ENCODE measurements at regions not wholly inside any gene's neighbourhood (a gene's known extent, or its start where the extent isn't known, plus 50 kb on each side); places are given as distances from the start of the nearest gene placed in this dataset.

GRCh38 chr15:53395871-53396270, 363.6 kb downstream of the WDR72 start:
- H3K9ac ChIP-seq (ENCODE audit: low read length) = no peak overlapping the region
- H3K79me2 ChIP-seq (ENCODE audit: insufficient read depth, low read length) = no peaks in the 10 kb centered on the region
- DNase-seq (ENCODE audit: low read depth, low spot score) = no peak
- no TSS peak for BruUV-seq (replicated peaks)
- ChIA-PET POLR2A (no interaction called here), CTCF (no interaction called here), RAD21 (ENCODE audit: low non-redundant PET in 1 of 2, low total read pairs in 2 of 2, uncharacterized antibody in 2 of 2, unreplicated experiment in 2 of 2) (no interaction called here)
- H3K9me2 ChIP-seq (ENCODE audit: insufficient read depth) = no peaks in the 10 kb centered on the region
- peaks cover 15% of the 10 kb centered on the region; the same call in 1 of the 2 replicates for H3K27me3 ChIP-seq (ENCODE audit: insufficient read depth, low read length)
- H3K9me3 ChIP-seq (ENCODE audit: control insufficient read depth in 1 of 2, insufficient read depth in 1 of 2, low read depth in 1 of 2, low read length in 2 of 2) = peaks cover 0 to 5% of the 10 kb centered on the region in 2 experiments; a peak in 1 of 4 replicates
- no peaks in the 10 kb centered on the region for H3K36me3 ChIP-seq (ENCODE audit: control insufficient read depth in 1 of 2, insufficient read depth in 2 of 2, low read length in 2 of 2)
- no peak overlapping the region for H2AFZ ChIP-seq (ENCODE audit: low read depth, low read length, poor library complexity, severe bottlenecking)
- no peaks in the 10 kb centered on the region for H3K4me1 ChIP-seq (ENCODE audit: control insufficient read depth in 1 of 2, insufficient read depth in 2 of 2, low read length in 2 of 2)
- intact Hi-C loops (cut with micrococcal nuclease) = no loop called here
- H3K4me3 ChIP-seq (replicated peaks in 1 of 2; ENCODE audit: low read depth in 1 of 2, low read length in 2 of 2) = no peak overlapping the region
- ATAC-seq = no peak
- no peak overlapping the region for H3K27ac ChIP-seq (ENCODE audit: low read depth, low read length)
- H4K20me1 ChIP-seq (ENCODE audit: insufficient read depth) = no peaks in the 10 kb centered on the region
- H3K4me2 ChIP-seq (ENCODE audit: low read length) = no peak overlapping the region
- TF ChIP-seq EZH2phosphoT487 (IDR thresholded peaks at IDR 0.05; ENCODE audit: borderline replicate concordance) = no peak
- no peak for TF ChIP-seq FOSL1 (IDR thresholded peaks at IDR 0.05; ENCODE audit: low read depth)
- no peak for TF ChIP-seq ELF1 (IDR thresholded peaks at IDR 0.05; ENCODE audit: borderline replicate concordance, low read depth)
- no peak for TF ChIP-seq ZBTB33 (IDR thresholded peaks at IDR 0.05; ENCODE audit: extremely low read depth, insufficient replicate concordance, low read length)
- no peak for TF ChIP-seq JUND (IDR thresholded peaks at IDR 0.05)
- no peak for TF ChIP-seq CBX3 (IDR thresholded peaks at IDR 0.05; ENCODE audit: low read depth)
- no peak for TF ChIP-seq ZFX (IDR thresholded peaks at IDR 0.05)
- TF ChIP-seq ATF3 (IDR thresholded peaks at IDR 0.05) = no peak
- TF ChIP-seq RAD21 (IDR thresholded peaks at IDR 0.05; ENCODE audit: low read depth) = no peak
- TF ChIP-seq ZNF274 (IDR thresholded peaks at IDR 0.05; ENCODE audit: low read depth, low read length) = no peak
- no peak for TF ChIP-seq CEBPB (IDR thresholded peaks at IDR 0.05; ENCODE audit: low read depth)
- no peak for TF ChIP-seq EZH2 (IDR thresholded peaks at IDR 0.05)
